Neural cell (in vitro differentiated cells): ENCODE measurements at regions not wholly inside any gene's neighbourhood (a gene's known extent, or its start where the extent isn't known, plus 50 kb on each side); places are given as distances from the start of the nearest gene placed in this dataset.

ENCODE experiments used
- CTCF ChIP-seq: fragments of 450-650 bp; IDR thresholded peaks from 2 replicates; pipeline ENCODE4 v1.5.1; 2014; ENCODE audit warnings: antibody characterized with exemption, mild to moderate bottlenecking, moderate library complexity; ENCODE audit not compliant: poor library complexity, severe bottlenecking
- EZH2 ChIP-seq: fragments of 200-600, 300-800 bp; shearing (Covaris generic), sonication (generic); IDR thresholded peaks from 2 replicates; pipeline ENCODE4 v1.6.1; 2014; ENCODE audit warnings: antibody characterized with exemption, low read length, borderline replicate concordance, mild to moderate bottlenecking; ENCODE audit not compliant: insufficient read depth, poor library complexity, severe bottlenecking
- MXI1 ChIP-seq: fragments of 450-650 bp; conservative IDR thresholded peaks from 2 replicates; pipeline ENCODE4 v1.6.1; 2014; ENCODE audit warnings: antibody characterized with exemption, mild to moderate bottlenecking; ENCODE audit not compliant: poor library complexity, severe bottlenecking
- POLR2AphosphoS5 ChIP-seq: IDR thresholded peaks from 2 replicates; pipeline ENCODE4 v1.6.1; 2012

- no peak for TF ChIP-seq POLR2AphosphoS5
- TF ChIP-seq MXI1 = no peak
- no peak for TF ChIP-seq CTCF
- no peak for TF ChIP-seq EZH2
Observed at GRCh38 chr2:146081459-146081858, 1561.5 kb upstream of the ZEB2 start.
